ENCODE measurements at regions not wholly inside any gene's neighbourhood (a gene's known extent, or its start where the extent isn't known, plus 50 kb on each side); places are given as distances from the start of the nearest gene placed in this dataset.

DNA sequence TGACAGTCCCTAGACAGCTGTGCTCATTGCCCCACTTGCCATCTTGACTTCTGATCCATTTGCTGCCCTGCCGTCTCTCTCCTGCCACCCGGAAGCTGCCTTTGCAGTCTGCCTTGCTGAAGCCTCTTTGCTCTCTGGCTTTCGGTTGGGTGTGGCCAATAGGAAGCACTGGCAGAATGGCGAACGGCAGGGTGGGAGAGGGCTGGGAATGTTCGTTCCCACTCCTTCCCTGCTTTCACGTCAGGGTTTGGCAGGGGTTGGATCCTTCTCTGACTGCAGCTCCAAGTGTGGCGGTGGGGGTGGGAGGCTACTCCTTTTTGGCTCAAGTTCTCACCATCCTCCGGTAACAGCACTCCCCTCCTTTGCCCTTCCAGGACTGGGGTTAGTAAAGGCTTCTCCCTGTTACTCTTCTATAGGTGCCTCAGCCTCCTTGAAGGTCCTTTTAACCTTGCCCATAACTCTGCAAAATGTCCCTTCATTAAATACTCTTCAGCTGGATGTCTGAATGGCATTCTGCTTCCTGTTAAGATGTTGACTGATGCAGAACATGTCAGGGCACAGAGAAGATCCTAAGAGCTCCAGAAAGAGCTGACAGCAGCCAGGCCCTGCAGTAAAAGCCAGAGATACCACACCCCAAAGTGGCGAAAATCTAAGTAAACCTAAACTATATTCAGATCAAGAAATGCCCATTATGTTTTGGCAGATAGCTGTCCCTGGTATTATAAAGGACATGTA, 299.7 kb downstream of the CDCA7 start:
- TF ChIP-seq, protein P1, sequence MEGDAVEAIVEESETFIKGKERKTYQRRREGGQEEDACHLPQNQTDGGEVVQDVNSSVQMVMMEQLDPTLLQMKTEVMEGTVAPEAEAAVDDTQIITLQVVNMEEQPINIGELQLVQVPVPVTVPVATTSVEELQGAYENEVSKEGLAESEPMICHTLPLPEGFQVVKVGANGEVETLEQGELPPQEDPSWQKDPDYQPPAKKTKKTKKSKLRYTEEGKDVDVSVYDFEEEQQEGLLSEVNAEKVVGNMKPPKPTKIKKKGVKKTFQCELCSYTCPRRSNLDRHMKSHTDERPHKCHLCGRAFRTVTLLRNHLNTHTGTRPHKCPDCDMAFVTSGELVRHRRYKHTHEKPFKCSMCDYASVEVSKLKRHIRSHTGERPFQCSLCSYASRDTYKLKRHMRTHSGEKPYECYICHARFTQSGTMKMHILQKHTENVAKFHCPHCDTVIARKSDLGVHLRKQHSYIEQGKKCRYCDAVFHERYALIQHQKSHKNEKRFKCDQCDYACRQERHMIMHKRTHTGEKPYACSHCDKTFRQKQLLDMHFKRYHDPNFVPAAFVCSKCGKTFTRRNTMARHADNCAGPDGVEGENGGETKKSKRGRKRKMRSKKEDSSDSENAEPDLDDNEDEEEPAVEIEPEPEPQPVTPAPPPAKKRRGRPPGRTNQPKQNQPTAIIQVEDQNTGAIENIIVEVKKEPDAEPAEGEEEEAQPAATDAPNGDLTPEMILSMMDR (IDR thresholded peaks at IDR 0.05), result no peak
- H3K9me3 ChIP-seq, result no peaks in the 10 kb centered on the region
- H3K4me3 ChIP-seq (ENCODE audit: low read depth in 1 of 2, low read length in 1 of 2), result no peak overlapping the region

DNA sequence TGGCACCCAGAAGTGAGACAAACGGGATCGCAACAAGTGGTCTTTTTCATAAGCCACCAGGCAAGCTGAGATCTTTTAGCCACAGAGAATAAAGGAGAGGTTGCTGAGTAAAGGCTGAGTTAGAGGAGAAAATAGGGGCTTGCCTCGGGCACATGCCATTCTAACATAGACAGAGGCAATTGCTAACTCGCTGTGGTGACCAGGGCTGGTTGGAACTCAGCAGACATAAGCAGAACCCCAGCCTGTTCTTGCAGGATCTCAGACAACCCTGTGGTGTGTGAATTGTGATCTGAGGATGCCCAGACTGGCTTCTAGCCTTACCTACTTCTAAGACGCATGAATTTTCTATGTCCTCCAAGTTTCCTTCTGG, 300.2 kb downstream of the CDCA7 start:
- Histone ChIP-seq H3K9me3 (no peaks in the 10 kb centered on the region), H3K4me1 (ENCODE audit: control insufficient read depth in 1 of 2, insufficient read depth in 1 of 2, low read depth in 1 of 2, low read length in 1 of 2) (peaks cover 4 to 7% of the 10 kb centered on the region in 2 experiments), H3K27me3 (peaks cover 48% of the 10 kb centered on the region), H3K36me3 (no peaks in the 10 kb centered on the region), H3K4me3 (ENCODE audit: low read depth in 1 of 2, low read length in 1 of 2) (no peak overlapping the region), H3K27ac (no peak overlapping the region)
- TF ChIP-seq, protein P1 (IDR thresholded peaks at IDR 0.05), result no peak

More for the DNA sequence above, 299.7 kb downstream of the CDCA7 start:
- peaks cover 54% of the 10 kb centered on the region for H3K27me3 ChIP-seq
- no peaks in the 10 kb centered on the region for H3K36me3 ChIP-seq
- no peak overlapping the region for H3K27ac ChIP-seq
- H3K4me1 ChIP-seq (ENCODE audit: control insufficient read depth in 1 of 2, insufficient read depth in 1 of 2, low read depth in 1 of 2, low read length in 1 of 2), result peaks cover 4 to 7% of the 10 kb centered on the region in 2 experiments

DNA sequence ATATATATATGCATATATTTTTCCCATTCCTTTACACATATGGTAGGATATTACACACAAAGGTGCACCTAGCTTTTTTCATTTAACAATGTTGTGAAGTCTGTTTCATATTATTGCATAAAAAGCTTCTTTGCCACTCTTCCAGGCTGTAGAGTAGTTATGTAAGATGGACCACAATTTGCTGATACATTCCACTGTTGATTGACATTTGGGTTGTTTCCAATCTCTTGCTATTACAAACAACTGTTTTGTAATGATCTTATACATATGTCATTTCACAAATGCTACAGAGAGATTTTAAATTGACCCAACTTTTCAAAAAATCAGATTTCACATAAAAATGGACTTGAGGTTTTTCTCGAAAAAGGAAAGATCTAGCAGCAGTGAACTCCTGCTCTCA, 301.4 kb downstream of the CDCA7 start:
- H3K36me3 ChIP-seq, result no peaks in the 10 kb centered on the region
- H3K27ac ChIP-seq, result no peak overlapping the region
- TF ChIP-seq, protein P1 (IDR thresholded peaks at IDR 0.05), result no peak
- no peak overlapping the region for H3K4me3 ChIP-seq (ENCODE audit: low read depth in 1 of 2, low read length in 1 of 2)
- peaks cover 4 to 7% of the 10 kb centered on the region in 2 experiments for H3K4me1 ChIP-seq (ENCODE audit: control insufficient read depth in 1 of 2, insufficient read depth in 1 of 2, low read depth in 1 of 2, low read length in 1 of 2)
- peaks cover 46% of the 10 kb centered on the region for H3K27me3 ChIP-seq
- no peaks in the 10 kb centered on the region for H3K9me3 ChIP-seq

DNA sequence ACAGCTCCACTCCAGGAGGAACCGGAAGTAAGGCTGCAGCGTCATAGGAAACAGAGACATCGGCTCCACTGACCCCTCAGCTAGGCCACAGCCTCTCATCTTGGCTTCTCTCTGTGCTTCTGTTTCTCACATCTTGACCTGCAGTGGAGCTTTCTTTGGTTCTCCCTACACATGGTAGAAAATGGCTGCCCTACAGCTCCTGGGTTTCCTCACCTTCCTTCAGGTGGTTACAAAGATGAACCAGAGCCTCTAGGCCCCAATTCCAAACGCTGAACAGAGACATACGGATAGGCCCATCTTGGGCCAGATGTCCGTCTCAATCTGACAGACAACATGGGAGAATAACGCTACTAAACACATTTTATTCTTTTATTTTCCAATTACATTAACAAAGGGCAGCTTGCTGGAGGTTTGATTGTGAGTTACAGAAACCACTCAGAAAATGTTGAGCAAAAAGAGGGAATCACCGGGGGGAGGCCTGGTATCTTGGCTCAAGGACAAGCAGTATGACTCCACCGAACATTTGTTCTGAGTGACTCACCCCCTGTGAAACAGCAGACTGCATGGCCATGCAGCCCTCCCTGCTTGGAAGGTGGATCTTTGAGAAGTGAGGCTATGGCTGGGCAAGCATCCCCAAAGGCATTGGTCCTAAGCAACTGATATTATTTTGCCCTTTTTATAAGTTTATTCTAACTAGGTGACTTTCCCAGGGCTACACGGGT, 303.5 kb downstream of the CDCA7 start:
- Histone ChIP-seq H3K36me3 (no peaks in the 10 kb centered on the region), H3K4me1 (ENCODE audit: control insufficient read depth in 1 of 2, insufficient read depth in 1 of 2, low read depth in 1 of 2, low read length in 1 of 2) (peaks cover 4 to 7% of the 10 kb centered on the region in 2 experiments), H3K4me3 (ENCODE audit: low read depth in 1 of 2, low read length in 1 of 2) (no peak overlapping the region), H3K27me3 (peaks cover 43% of the 10 kb centered on the region), H3K27ac (no peak overlapping the region), H3K9me3 (no peaks in the 10 kb centered on the region)
- TF ChIP-seq, protein P1 (IDR thresholded peaks at IDR 0.05), result no peak

DNA sequence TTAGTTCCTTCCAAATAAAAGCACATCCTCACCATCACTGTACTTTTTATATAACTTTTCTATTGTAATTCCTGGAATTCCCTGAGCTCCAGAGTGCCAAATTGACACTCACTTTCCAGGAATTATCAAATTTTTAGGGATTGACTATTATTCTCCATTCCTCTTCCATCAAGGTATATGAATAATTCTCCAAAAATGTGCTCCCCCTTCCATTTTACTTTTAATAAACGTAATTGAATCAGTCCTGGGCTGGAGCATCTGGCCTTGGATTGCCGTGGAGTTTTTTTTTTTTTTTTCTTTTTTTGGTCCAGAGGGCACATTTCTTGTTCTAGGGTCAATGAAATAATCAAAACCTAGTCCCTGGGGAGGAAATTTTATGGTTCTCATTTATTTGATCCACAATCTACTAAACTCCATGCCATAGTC, 304.3 kb downstream of the CDCA7 start:
- H3K9me3 ChIP-seq, result no peaks in the 10 kb centered on the region
- no peak overlapping the region for H3K4me3 ChIP-seq (ENCODE audit: low read depth in 1 of 2, low read length in 1 of 2)
- peaks cover 4 to 7% of the 10 kb centered on the region in 2 experiments for H3K4me1 ChIP-seq (ENCODE audit: control insufficient read depth in 1 of 2, insufficient read depth in 1 of 2, low read depth in 1 of 2, low read length in 1 of 2)
- TF ChIP-seq, protein P1 (IDR thresholded peaks at IDR 0.05), result no peak
- no peaks in the 10 kb centered on the region for H3K36me3 ChIP-seq
- no peak overlapping the region for H3K27ac ChIP-seq
- H3K27me3 ChIP-seq, result peaks cover 45% of the 10 kb centered on the region
